ENCODE measurements at regions not wholly inside any gene's neighbourhood (a gene's known extent, or its start where the extent isn't known, plus 50 kb on each side); places are given as distances from the start of the nearest gene placed in this dataset.

GRCh38 chr5:99771296-99771695 is 763.9 kb upstream of the FAM174A start:
- no peak overlapping the region for H3K4me3 Mint-ChIP-seq
- H3K27me3 Mint-ChIP-seq (ENCODE audit: low read depth in 3 of 3): no peaks in the 10 kb centered on the region

GRCh38 chr5:99765011-99765410 is 770.2 kb upstream of the FAM174A start:
- Histone ChIP-seq H3K4me2 (replicated peaks; ENCODE audit: extremely low read depth, low read length, poor library complexity, severe bottlenecking) (no peak overlapping the region), H3K27ac (ENCODE audit: low read depth in 1 of 2, low read length in 2 of 2) (no peak overlapping the region), H4K20me1 (ENCODE audit: insufficient read depth, low read length) (no peaks in the 10 kb centered on the region), H3K4me1 (ENCODE audit: control insufficient read depth in 1 of 2, insufficient read depth in 2 of 2, low read length in 2 of 2) (no peaks in the 10 kb centered on the region), H3K9ac (ENCODE audit: insufficient read depth, low read length, poor library complexity, severe bottlenecking) (no peak overlapping the region), H3K27me3 (ENCODE audit: control insufficient read depth in 2 of 2, insufficient read depth in 2 of 2, low read length in 2 of 2) (no peaks in the 10 kb centered on the region), H3K36me3 (replicated peaks in 1 of 2; ENCODE audit: control insufficient read depth in 1 of 2, insufficient read depth in 2 of 2, low read length in 2 of 2) (no peaks in the 10 kb centered on the region), H3K79me2 (ENCODE audit: insufficient read depth, low read length) (no peaks in the 10 kb centered on the region), H3K9me3 (replicated peaks in 1 of 2; ENCODE audit: control insufficient read depth in 1 of 2, insufficient read depth in 1 of 2, low read length in 2 of 2) (peaks cover 7 to 14% of the 10 kb centered on the region in 2 donors), H3K4me3 (replicated peaks in 1 of 3; ENCODE audit: low read depth in 2 of 3, low read length in 3 of 3) (no peak overlapping the region), H2AFZ (ENCODE audit: insufficient read depth, low read depth, low read length, poor library complexity, severe bottlenecking) (no peak overlapping the region)
- no peak for TF ChIP-seq CTCF (IDR thresholded peaks at IDR 0.05)
- no CpG with 5 or more reads among the region's 3 CpGs for WGBS (ENCODE audit: insufficient coverage)
- H3K27ac Mint-ChIP-seq: no peak overlapping the region
- peaks cover 0 to 2% (median 0%) of the 10 kb centered on the region in 3 donors for H3K27me3 Mint-ChIP-seq (ENCODE audit: low read depth in 3 of 3)
- no peaks in the 10 kb centered on the region for H3K36me3 Mint-ChIP-seq
- peaks cover 3 to 18% (median 7%) of the 10 kb centered on the region in 7 donors for H3K9me3 Mint-ChIP-seq
- intact Hi-C loops (cut with micrococcal nuclease): no loop called here
- H3K4me3 Mint-ChIP-seq: no peak overlapping the region
- DNase-seq: no peak
- H3K4me1 Mint-ChIP-seq: no peaks in the 10 kb centered on the region

More at GRCh38 chr5:99771296-99771695, 763.9 kb upstream of the FAM174A start:
- Histone ChIP-seq H3K4me2 (replicated peaks; ENCODE audit: extremely low read depth, low read length, poor library complexity, severe bottlenecking) (no peak overlapping the region), H3K9me3 (replicated peaks in 1 of 2; ENCODE audit: control insufficient read depth in 1 of 2, insufficient read depth in 1 of 2, low read length in 2 of 2) (no peaks in the 10 kb centered on the region), H3K9ac (ENCODE audit: insufficient read depth, low read length, poor library complexity, severe bottlenecking) (no peak overlapping the region), H2AFZ (ENCODE audit: insufficient read depth, low read depth, low read length, poor library complexity, severe bottlenecking) (no peak overlapping the region), H3K27me3 (ENCODE audit: control insufficient read depth in 2 of 2, insufficient read depth in 2 of 2, low read length in 2 of 2) (no peaks in the 10 kb centered on the region), H3K27ac (ENCODE audit: low read depth in 1 of 2, low read length in 2 of 2) (no peak overlapping the region), H3K79me2 (ENCODE audit: insufficient read depth, low read length) (no peaks in the 10 kb centered on the region), H3K4me3 (replicated peaks in 1 of 3; ENCODE audit: low read depth in 2 of 3, low read length in 3 of 3) (no peak overlapping the region), H3K4me1 (ENCODE audit: control insufficient read depth in 1 of 2, insufficient read depth in 2 of 2, low read length in 2 of 2) (no peaks in the 10 kb centered on the region), H3K36me3 (replicated peaks in 1 of 2; ENCODE audit: control insufficient read depth in 1 of 2, insufficient read depth in 2 of 2, low read length in 2 of 2) (no peaks in the 10 kb centered on the region), H4K20me1 (ENCODE audit: insufficient read depth, low read length) (no peaks in the 10 kb centered on the region)
- Mint-ChIP-seq H3K36me3 (no peaks in the 10 kb centered on the region), H3K4me1 (no peaks in the 10 kb centered on the region), H3K9me3 (peaks cover 0 to 2% (median 0%) of the 10 kb centered on the region in 7 donors), H3K27ac (no peak overlapping the region)
- no CpG with 5 or more reads among the region's 1 CpG for WGBS (ENCODE audit: insufficient coverage)
- intact Hi-C loops (cut with micrococcal nuclease): no loop called here
- no peak for DNase-seq
- TF ChIP-seq CTCF (IDR thresholded peaks at IDR 0.05): no peak
